ENCODE measurements at regions not wholly inside any gene's neighbourhood (a gene's known extent, or its start where the extent isn't known, plus 50 kb on each side); places are given as distances from the start of the nearest gene placed in this dataset.

DNA sequence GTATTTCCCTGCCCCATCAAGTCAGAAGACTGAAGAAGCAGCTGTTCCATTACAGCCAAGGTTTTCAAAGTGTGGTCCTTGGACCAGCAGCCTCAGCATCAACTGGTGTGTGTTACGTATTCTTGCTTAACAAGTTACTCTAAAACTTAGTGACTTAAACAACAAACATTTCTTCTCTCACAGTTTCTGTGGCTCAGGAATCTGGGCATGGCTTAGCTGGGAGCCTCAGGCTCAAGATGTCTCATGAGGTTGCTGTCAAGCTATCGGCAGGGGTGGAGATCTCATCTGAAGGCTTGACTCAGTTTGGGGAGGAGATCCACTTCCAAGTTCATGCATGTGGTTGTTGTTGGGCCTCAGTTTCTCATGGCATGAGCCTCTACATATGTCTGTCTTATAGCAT is 174.5 kb downstream of the KTN1 start:
- 94 to 100% methylated on average over 2 of the region's 2 CpGs for WGBS, 2 experiments (ENCODE audit: insufficient coverage in 1 of 2, insufficient read length in 1 of 2)
- no peak for DNase-seq
- H3K9ac ChIP-seq (ENCODE audit: extremely low read depth, low read length, poor library complexity, severe bottlenecking), result no peak overlapping the region
- H3K4me3 ChIP-seq (ENCODE audit: low read length), result no peak overlapping the region
- H3K9me3 ChIP-seq (ENCODE audit: control insufficient read depth, low read length), result no peaks in the 10 kb centered on the region
- peaks cover 13% of the 10 kb centered on the region for H3K4me1 ChIP-seq (ENCODE audit: control insufficient read depth, insufficient read depth, low read length)
- TF ChIP-seq, protein P1, sequence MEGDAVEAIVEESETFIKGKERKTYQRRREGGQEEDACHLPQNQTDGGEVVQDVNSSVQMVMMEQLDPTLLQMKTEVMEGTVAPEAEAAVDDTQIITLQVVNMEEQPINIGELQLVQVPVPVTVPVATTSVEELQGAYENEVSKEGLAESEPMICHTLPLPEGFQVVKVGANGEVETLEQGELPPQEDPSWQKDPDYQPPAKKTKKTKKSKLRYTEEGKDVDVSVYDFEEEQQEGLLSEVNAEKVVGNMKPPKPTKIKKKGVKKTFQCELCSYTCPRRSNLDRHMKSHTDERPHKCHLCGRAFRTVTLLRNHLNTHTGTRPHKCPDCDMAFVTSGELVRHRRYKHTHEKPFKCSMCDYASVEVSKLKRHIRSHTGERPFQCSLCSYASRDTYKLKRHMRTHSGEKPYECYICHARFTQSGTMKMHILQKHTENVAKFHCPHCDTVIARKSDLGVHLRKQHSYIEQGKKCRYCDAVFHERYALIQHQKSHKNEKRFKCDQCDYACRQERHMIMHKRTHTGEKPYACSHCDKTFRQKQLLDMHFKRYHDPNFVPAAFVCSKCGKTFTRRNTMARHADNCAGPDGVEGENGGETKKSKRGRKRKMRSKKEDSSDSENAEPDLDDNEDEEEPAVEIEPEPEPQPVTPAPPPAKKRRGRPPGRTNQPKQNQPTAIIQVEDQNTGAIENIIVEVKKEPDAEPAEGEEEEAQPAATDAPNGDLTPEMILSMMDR (conservative IDR thresholded peaks at IDR 0.05), result no peak
- H3K4me1 Mint-ChIP-seq, result peaks cover 45% of the 10 kb centered on the region
- no peaks in the 10 kb centered on the region for H3K27me3 Mint-ChIP-seq (ENCODE audit: insufficient read depth)
- no peak overlapping the region for H3K4me3 Mint-ChIP-seq
- no peak overlapping the region for H3K27ac ChIP-seq (ENCODE audit: low read depth, low read length)
- no peaks in the 10 kb centered on the region for H3K36me3 Mint-ChIP-seq (ENCODE audit: low read depth)
- no peaks in the 10 kb centered on the region for H3K9me3 Mint-ChIP-seq
- H3K27me3 ChIP-seq (ENCODE audit: control insufficient read depth, insufficient read depth, low read length, poor library complexity, severe bottlenecking), result no peaks in the 10 kb centered on the region
- H3K36me3 ChIP-seq (ENCODE audit: control insufficient read depth, insufficient read depth, low read length), result no peaks in the 10 kb centered on the region
- H3K27ac Mint-ChIP-seq, result no peak overlapping the region

DNA sequence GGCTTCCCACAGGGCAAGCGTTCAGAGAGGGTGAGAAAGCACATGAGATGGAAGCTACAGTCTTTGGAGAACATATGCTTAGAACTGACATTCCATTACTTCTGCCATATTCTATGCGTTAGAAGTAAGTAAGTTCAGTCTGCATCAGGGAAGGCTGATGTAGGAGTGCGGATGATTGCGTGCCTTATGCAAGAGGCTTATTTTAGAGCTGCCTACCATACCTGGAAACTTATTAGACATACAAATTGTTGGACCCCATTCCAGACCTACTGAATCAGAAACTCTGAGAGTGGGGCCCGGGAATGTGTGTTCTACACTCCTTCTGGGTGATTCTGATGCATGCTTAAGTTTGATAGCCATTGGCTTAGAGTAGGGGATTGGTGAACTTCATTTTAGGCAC is 174.9 kb downstream of the KTN1 start:
- Mint-ChIP-seq H3K9me3 (no peaks in the 10 kb centered on the region), H3K4me3 (no peak overlapping the region), H3K27me3 (ENCODE audit: insufficient read depth) (no peaks in the 10 kb centered on the region), H3K36me3 (ENCODE audit: low read depth) (no peaks in the 10 kb centered on the region), H3K27ac (no peak overlapping the region), H3K4me1 (peaks cover 41% of the 10 kb centered on the region)
- Histone ChIP-seq H3K27me3 (ENCODE audit: control insufficient read depth, insufficient read depth, low read length, poor library complexity, severe bottlenecking) (no peaks in the 10 kb centered on the region), H3K4me3 (ENCODE audit: low read length) (no peak overlapping the region), H3K36me3 (ENCODE audit: control insufficient read depth, insufficient read depth, low read length) (no peaks in the 10 kb centered on the region), H3K9me3 (ENCODE audit: control insufficient read depth, low read length) (no peaks in the 10 kb centered on the region), H3K9ac (ENCODE audit: extremely low read depth, low read length, poor library complexity, severe bottlenecking) (no peak overlapping the region), H3K27ac (ENCODE audit: low read depth, low read length) (no peak overlapping the region), H3K4me1 (ENCODE audit: control insufficient read depth, insufficient read depth, low read length) (peaks cover 13% of the 10 kb centered on the region)
- WGBS, 2 experiments (ENCODE audit: insufficient coverage in 1 of 2, insufficient read length in 1 of 2), result 86 to 94% methylated on average over 4 to 5 of the region's 5 CpGs
- no peak for DNase-seq
- TF ChIP-seq, protein P1 (conservative IDR thresholded peaks at IDR 0.05), result no peak

DNA sequence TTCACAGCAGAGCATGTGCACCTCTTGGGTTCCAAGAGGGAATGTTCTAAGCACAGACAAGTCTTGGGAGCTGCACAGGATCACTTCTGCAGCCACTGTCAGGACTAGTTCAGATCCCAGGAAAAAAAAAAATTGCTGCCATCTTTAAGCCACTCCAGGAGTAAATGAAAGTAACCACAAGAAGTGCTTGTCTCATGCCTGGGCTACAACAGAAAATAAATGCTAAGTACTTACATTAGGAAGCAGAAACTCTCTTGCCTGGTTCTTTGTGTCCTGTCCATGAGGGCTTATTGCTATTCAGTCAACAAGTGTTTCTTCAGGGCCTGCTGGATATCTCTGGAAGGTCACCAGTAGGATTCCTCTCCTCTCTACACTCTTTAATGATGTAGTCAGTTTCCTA is 176.1 kb downstream of the KTN1 start:
- Histone ChIP-seq H3K4me3 (ENCODE audit: low read length) (no peak overlapping the region), H3K4me1 (ENCODE audit: control insufficient read depth, insufficient read depth, low read length) (peaks cover 13% of the 10 kb centered on the region), H3K9ac (ENCODE audit: extremely low read depth, low read length, poor library complexity, severe bottlenecking) (no peak overlapping the region), H3K27ac (ENCODE audit: low read depth, low read length) (no peak overlapping the region), H3K27me3 (ENCODE audit: control insufficient read depth, insufficient read depth, low read length, poor library complexity, severe bottlenecking) (no peaks in the 10 kb centered on the region), H3K9me3 (ENCODE audit: control insufficient read depth, low read length) (no peaks in the 10 kb centered on the region), H3K36me3 (ENCODE audit: control insufficient read depth, insufficient read depth, low read length) (no peaks in the 10 kb centered on the region)
- no peaks in the 10 kb centered on the region for H3K27me3 Mint-ChIP-seq (ENCODE audit: insufficient read depth)
- TF ChIP-seq, protein P1 (conservative IDR thresholded peaks at IDR 0.05), result no peak
- H3K9me3 Mint-ChIP-seq, result no peaks in the 10 kb centered on the region
- H3K4me1 Mint-ChIP-seq, result peaks cover 38% of the 10 kb centered on the region
- no peak overlapping the region for H3K27ac Mint-ChIP-seq
- no peak for DNase-seq
- no peaks in the 10 kb centered on the region for H3K36me3 Mint-ChIP-seq (ENCODE audit: low read depth)
- no peak overlapping the region for H3K4me3 Mint-ChIP-seq
